ENCODE measurements at regions not wholly inside any gene's neighbourhood (a gene's known extent, or its start where the extent isn't known, plus 50 kb on each side); places are given as distances from the start of the nearest gene placed in this dataset.

DNA sequence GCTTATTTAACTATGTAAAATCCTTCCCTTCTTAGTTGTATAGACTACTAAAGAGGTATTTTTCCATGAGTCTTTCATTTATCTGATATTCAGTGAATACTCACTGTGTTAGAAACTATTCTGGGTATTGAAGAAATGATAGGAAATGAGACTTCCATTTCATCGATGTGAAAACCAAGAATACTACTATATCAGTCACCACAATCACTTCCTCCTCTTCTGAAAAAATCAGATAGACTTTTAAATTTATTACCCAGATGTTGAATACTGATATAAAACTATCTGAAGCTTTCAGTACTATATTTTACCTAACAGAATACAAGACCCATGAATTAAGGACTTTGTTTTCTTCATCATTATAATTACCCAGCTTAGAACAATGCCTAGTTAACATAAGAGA, 1801.1 kb upstream of the CELF4 start:
- DNase-seq: no peak
- H3K4me1 ChIP-seq: no peaks in the 10 kb centered on the region
- no peaks in the 10 kb centered on the region for H3K27me3 ChIP-seq
- H3K9me3 ChIP-seq: no peaks in the 10 kb centered on the region
- H3K36me3 ChIP-seq: no peaks in the 10 kb centered on the region
- no peak for TF ChIP-seq POLR2A (IDR thresholded peaks at IDR 0.05)
- TF ChIP-seq, protein P1, sequence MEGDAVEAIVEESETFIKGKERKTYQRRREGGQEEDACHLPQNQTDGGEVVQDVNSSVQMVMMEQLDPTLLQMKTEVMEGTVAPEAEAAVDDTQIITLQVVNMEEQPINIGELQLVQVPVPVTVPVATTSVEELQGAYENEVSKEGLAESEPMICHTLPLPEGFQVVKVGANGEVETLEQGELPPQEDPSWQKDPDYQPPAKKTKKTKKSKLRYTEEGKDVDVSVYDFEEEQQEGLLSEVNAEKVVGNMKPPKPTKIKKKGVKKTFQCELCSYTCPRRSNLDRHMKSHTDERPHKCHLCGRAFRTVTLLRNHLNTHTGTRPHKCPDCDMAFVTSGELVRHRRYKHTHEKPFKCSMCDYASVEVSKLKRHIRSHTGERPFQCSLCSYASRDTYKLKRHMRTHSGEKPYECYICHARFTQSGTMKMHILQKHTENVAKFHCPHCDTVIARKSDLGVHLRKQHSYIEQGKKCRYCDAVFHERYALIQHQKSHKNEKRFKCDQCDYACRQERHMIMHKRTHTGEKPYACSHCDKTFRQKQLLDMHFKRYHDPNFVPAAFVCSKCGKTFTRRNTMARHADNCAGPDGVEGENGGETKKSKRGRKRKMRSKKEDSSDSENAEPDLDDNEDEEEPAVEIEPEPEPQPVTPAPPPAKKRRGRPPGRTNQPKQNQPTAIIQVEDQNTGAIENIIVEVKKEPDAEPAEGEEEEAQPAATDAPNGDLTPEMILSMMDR (IDR thresholded peaks at IDR 0.05): no peak
- no peak overlapping the region for H3K4me3 ChIP-seq
- H3K27ac ChIP-seq: no peak overlapping the region

- no peaks in the 10 kb centered on the region for H3K36me3 ChIP-seq
- TF ChIP-seq, protein P1 (IDR thresholded peaks at IDR 0.05): no peak
- no peak for TF ChIP-seq POLR2A (IDR thresholded peaks at IDR 0.05)
- no peaks in the 10 kb centered on the region for H3K4me1 ChIP-seq
- no peak overlapping the region for H3K4me3 ChIP-seq
- H3K27ac ChIP-seq: no peak overlapping the region
- DNase-seq: no peak
- no peaks in the 10 kb centered on the region for H3K9me3 ChIP-seq
- no peaks in the 10 kb centered on the region for H3K27me3 ChIP-seq
Measured at GRCh38 chr18:39365836-39366485, 1800.4 kb upstream of the CELF4 start.

DNA sequence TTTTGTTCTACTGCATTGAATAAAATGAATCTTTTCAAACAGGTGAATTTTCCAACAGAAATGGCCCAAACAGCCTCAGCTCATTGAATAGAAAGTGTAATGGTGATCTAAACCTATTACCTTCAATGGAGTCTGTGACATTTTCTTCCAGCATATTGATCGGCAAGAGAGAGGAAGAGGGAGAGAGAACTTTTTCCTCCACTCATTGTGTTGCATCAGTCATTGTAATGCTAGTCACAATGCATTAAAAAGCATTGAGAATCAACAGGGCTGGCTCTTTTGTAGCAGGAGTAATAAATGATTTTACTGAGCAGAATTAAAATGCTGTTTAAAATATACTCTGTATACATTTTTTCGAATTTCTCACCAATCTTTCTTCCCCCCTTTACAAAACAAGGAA, 1794.5 kb upstream of the CELF4 start:
- H3K4me1 ChIP-seq: no peaks in the 10 kb centered on the region
- no peaks in the 10 kb centered on the region for H3K27me3 ChIP-seq
- H3K4me3 ChIP-seq: no peak overlapping the region
- no peaks in the 10 kb centered on the region for H3K9me3 ChIP-seq
- TF ChIP-seq POLR2A (IDR thresholded peaks at IDR 0.05): no peak
- TF ChIP-seq, protein P1 (IDR thresholded peaks at IDR 0.05): no peak
- H3K36me3 ChIP-seq: no peaks in the 10 kb centered on the region
- no peak overlapping the region for H3K27ac ChIP-seq
- no peak for DNase-seq

GRCh38 chr18:39359636-39360035, 1794.0 kb upstream of the CELF4 start:
- no peaks in the 10 kb centered on the region for H3K27me3 ChIP-seq
- no peaks in the 10 kb centered on the region for H3K36me3 ChIP-seq
- no peaks in the 10 kb centered on the region for H3K4me1 ChIP-seq
- no peak for TF ChIP-seq POLR2A (IDR thresholded peaks at IDR 0.05)
- TF ChIP-seq, protein P1 (IDR thresholded peaks at IDR 0.05): no peak
- no peak overlapping the region for H3K27ac ChIP-seq
- H3K4me3 ChIP-seq: no peak overlapping the region
- no peaks in the 10 kb centered on the region for H3K9me3 ChIP-seq
- DNase-seq: no peak

DNA sequence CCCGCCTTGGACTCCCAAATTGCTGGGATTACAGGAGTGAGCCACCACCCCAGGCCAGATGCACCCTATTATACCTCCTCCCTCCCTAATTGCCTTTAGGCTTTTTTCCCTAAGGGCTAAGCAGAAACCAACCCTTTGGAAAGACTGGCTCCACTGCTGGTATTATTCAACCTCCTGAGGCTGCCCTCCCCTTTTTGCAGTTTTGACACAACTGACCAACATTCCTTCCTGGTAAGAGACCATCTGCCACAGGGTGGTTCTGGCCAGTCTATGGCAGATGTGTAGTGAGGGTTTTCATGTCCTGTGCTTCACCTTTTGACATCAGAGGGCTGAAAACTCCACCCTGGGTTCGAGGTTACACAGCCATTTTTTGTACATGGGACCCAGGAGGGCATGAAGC, 1785.3 kb upstream of the CELF4 start:
- Histone ChIP-seq H3K4me3 (no peak overlapping the region), H3K9me3 (no peaks in the 10 kb centered on the region), H3K4me1 (no peaks in the 10 kb centered on the region), H3K36me3 (no peaks in the 10 kb centered on the region), H3K27me3 (no peaks in the 10 kb centered on the region), H3K27ac (no peak overlapping the region)
- DNase-seq: no peak
- no peak for TF ChIP-seq POLR2A (IDR thresholded peaks at IDR 0.05)
- TF ChIP-seq, protein P1 (IDR thresholded peaks at IDR 0.05): no peak

DNA sequence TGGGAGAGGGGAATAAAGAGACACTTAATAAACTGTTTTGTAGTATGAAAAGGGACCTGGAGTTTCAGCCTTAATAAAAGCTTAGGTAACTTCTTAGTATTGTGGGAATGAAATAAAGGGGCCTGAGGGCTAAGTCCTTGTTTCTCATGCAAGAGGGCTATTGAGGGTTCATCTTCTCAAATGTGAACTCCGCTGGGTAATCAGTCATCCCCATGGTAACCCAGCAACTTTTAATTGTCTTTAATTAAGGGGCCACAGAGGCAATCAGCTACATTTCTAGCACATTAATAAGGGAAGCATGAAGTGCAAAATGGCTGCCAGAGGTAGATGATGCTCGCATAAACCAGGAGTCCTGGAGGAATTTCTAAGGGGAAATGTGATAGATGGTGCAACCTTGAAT, 1784.2 kb upstream of the CELF4 start:
- Histone ChIP-seq H3K4me3 (no peak overlapping the region), H3K36me3 (no peaks in the 10 kb centered on the region), H3K27me3 (no peaks in the 10 kb centered on the region), H3K9me3 (no peaks in the 10 kb centered on the region), H3K4me1 (no peaks in the 10 kb centered on the region), H3K27ac (no peak overlapping the region)
- no peak for DNase-seq
- no peak for TF ChIP-seq POLR2A (IDR thresholded peaks at IDR 0.05)
- TF ChIP-seq, protein P1 (IDR thresholded peaks at IDR 0.05): no peak

All from Peyer's patch (tissue), 4 donors.